ENCODE measurements at regions not wholly inside any gene's neighbourhood (a gene's known extent, or its start where the extent isn't known, plus 50 kb on each side); places are given as distances from the start of the nearest gene placed in this dataset.
"Not testable (repeated sequence)": the region's sequence is repeated elsewhere in the genome, so short reads cannot be mapped to it uniquely, and the experiment has no call there.

DNA sequence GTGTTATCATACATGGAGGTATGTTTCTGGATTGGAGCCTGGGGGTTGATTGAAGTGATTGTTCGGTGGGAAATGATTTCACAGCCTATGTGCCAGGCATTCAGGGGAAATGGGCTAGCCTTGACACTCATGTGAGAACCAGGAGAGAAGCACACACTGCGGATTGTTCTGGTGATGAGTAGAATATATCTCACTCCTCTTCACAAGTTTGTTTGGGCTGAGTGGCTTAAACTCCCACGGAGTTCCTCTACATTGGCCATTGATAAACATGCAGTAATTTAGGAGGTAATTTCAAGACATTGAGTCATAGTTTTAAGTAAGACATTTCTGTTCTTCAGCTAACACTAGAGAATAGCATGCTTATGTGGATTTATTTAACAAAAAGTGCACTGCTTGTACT, 498.9 kb upstream of the NETO1 start:
- ATAC-seq (ENCODE audit: poor library complexity): no peak
- DNase-seq: no peak

DNA sequence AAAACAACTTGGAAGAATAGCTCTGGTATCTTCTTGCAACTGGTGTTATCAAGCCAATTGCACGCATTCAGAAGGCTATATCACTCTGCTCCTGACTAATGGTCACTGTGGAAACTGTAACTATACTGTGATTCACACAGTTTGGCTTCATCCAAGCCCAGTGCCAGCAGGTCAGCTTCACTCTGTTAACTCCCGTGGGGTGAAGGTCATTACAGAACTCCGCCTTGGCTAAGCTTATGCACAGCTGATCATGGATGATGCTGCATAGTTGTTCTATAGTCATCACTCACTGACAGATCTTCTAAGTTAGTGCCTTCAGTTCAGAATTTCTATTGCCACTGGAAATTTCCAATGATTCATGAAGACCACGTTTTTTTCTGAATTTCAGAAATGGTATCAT, 497.2 kb upstream of the NETO1 start:
- DNase-seq: no peak
- intact Hi-C loops (cut with DNase I): no loop called here
- ATAC-seq (ENCODE audit: poor library complexity): no peak

More for the DNA sequence above, 498.9 kb upstream of the NETO1 start:
- intact Hi-C loops (cut with DNase I): no loop called here

DNA sequence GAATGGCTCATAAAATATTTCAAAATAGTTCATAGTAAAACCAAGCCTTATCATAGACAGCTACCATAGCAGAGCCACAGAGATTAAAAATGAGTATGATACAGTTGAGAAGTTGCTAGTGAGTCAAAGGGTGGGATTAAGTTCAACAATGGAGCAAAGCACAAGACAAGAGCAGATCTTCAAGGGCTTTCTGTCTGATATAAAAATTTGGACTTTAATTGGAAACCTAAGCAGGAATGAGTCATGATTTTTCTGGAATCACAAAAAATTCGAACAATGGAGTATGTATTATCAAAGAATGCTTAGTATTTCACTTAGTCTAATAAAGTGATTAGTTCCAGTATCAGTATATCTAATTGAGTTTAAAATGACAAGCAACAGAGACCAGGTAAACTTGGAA, 487.3 kb upstream of the NETO1 start:
- intact Hi-C loops (cut with DNase I): no loop called here
- DNase-seq: no peak
- no peak for ATAC-seq (ENCODE audit: poor library complexity)

DNA sequence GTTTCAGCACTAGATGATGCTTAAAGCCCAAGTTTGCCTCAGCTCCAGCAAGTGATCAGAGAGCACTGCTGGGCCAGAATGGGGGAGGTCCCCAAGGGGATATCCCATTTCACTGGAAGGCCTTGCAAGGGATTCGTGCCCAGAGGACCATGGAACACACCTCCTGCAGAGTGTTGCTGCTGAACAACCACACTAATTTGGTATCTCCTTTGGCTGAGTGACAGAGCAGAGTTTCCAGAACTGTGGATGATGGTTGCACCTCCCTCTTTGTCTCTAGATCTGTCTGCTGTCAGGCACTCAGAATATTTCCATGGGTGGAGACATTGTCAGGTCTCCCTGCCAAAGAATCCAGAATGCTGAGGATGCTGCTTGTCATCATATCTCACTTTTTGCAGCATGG, 484.8 kb upstream of the NETO1 start:
- ATAC-seq (ENCODE audit: poor library complexity) (peak; percentile 65), DNase-seq (no peak)
- intact Hi-C loops (cut with DNase I): no loop called here

DNA sequence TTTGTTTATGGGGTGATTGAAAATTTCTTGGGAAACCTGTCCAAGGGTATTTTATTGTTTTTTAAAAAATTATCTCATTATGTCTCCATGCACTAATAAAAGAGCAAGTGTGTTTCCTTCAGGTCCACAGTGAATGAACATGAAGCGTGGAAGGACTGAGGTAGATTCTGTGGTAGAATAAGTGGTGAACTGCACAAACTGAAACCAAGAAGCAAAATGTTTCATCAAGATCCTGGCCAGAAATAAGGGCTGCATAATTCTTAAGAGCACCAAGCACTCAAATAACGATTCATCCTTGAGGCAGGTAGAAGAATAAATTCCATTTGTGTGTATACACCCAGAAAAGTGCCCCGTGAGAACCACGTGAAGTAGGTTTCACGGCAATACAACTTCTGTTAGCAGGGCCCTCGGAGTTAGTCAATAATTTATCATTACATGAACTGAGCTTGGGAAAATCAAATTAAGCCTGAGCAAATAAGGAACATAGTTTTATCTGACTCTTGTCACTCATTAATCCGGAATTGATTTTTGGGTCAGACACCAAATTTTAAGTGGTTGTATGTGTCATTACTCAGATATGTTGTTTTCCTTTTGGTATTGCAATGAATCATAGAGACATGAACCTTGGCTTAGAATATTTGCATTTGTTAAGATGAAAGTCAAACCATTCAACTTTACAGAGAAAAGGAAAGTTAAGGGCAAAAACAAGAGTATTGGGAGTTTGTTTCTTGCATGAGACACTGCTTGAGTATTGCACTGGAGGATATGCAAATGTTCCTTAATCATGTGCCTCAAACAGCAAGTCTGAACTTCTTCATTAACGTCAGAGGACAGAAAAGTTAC, 472.6 kb upstream of the NETO1 start:
- DNase-seq: no peak
- ATAC-seq (ENCODE audit: poor library complexity): no peak
- intact Hi-C loops (cut with DNase I): no loop called here

DNA sequence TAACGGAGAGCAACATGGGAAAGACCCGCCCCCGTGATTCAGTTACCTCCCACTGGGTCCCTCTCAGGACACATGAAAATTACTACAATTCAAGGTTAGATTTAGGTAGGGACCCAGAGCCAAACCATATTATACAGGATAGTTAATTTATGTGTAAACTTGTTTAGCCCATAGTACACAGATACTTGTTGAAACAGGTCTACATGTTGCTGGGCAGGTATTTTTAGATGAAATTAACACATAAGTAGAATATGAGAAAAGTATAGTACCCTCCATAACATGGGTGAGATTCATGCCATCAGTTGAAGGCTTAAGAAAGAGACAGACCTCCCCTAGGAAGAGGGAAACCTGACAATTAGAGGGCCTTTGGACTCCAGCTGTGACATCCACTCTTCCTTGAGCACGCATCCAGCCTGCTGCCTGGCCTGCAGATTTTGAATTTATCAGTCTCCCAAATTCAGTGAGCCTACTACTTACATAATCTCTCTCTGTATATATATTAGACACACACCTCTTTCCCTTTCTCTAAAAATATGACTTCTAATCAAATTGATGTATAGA, 463.5 kb upstream of the NETO1 start:
- no peak for ATAC-seq (ENCODE audit: poor library complexity)
- DNase-seq: no peak
- intact Hi-C loops (cut with DNase I): no loop called here

DNA sequence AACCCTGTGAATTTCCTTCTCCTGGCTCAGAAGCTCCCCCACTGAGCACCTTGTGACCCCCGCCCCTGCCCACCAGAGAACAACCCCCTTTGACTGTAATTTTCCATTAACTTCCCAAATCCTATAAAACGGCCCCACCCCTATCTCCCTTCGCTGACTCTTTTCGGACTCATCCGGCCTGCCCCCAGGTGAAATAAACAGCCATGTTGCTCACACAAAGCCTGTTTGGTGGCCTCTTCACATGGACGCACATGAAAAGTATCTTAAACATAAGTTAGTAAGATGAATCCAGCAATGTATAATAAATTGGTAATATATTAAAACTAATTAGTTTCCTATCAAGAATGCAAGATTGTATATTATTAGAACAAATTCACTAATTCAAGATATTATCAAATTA, 462.3 kb upstream of the NETO1 start:
- intact Hi-C loops (cut with DNase I); DNase-seq; ATAC-seq (ENCODE audit: poor library complexity): not testable (repeated sequence)

DNA sequence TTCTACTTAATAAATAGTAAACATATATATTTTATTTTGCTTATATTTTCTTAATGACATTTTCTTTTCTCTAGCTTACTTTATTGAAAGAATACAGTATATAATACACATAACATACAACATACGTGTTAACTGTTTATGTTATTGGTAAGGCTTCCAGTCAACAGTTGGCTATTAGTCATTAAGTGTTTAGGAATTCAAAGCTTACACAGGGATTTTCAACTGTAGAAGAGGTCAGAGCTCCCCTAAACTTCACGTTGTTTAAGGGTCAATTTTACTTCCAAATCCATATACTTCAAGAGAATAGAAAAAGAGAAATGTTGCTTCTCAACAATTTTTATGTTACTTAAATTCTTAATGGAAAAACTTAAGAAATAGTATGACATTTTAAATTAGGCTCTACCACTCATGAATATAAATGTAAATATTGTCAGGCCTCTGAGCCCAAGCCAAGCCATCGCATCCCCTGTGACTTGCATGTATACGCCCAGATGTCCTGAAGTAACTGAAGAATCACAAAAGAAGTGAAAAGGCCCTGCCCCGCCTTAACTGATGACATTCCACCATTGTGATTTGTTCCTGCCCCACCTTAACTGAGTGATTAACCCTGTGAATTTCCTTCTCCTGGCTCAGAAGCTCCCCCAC, 456.5 kb upstream of the NETO1 start:
- intact Hi-C loops (cut with DNase I); ATAC-seq (ENCODE audit: poor library complexity); DNase-seq: not testable (repeated sequence)

DNA sequence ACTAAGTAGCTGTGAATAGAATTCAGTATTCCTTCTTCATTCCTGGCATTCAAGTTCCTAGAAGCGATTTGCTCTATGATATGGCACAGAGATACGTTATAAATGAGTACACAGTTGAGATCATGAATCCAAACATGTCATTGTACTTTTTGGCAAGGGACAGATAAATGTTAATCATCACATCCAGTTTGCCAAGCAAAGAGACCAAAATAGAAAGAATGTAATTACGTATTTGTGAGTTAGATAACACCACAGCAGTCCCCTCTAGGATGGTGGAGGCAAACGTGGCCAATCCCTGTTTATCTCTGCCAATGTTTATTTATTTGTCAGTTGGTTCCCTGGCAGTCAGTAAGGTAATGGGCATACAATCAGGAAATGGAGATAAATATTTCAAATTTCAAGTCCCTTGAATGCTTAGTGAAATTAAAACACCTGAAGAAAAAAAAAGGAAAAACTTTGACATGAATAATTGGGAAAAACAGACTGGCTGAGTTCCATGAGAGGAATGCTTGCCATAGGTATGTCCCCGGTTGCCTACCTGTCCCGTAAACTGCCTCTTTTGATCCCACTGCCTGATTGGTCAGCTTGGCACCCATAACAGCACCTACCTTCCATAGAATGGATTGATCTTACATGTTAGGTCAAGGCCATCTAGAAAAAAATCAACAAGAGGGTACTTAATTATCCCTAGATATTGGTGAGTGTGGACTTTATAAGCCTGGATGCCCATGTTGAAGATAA, 451.1 kb upstream of the NETO1 start:
- ATAC-seq (ENCODE audit: poor library complexity) (peak; percentile 95), DNase-seq (peak; percentile 37)
- intact Hi-C loops (cut with DNase I): no loop called here

DNA sequence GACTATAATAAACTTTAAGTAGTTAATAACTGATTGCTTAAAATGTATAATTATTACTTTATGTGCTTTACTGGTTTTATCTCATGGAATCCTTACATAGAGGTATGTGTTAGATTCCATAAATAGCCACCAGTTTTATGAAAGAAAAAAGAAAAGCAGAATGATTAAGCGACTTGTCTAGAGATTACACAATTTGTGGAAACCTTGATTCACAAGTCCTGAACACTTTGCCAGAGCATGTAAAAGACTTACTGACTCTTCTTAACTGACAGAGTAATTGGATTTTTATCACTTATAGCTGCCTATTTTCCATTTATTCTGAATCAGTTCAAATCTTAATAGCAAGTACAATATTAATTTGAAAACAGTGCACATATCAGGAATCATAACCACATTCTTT, 448.7 kb upstream of the NETO1 start:
- intact Hi-C loops (cut with DNase I): no loop called here
- ATAC-seq (ENCODE audit: poor library complexity) (no peak), DNase-seq (no peak)

DNA sequence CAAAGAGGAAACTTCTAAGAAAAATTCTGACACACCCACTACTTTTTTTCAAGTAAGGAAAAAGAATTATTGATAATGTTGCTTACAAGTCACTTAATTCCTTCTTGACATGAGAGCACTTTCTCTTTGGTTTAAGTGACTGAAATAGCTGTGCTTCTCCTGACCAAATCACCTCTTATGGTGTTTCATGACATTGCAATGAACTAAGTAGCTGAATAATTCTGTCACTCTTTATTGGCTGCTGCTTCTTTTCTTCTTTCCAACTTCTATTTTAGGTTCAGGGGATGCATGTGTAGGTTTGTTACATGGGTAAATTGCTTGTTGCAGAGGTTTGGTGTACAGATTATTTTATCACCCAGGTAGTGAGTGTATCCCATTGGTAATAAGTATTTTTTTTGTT, 447.6 kb upstream of the NETO1 start:
- intact Hi-C loops (cut with DNase I): no loop called here
- ATAC-seq (ENCODE audit: poor library complexity) (peak; percentile 55), DNase-seq (no peak)

DNA sequence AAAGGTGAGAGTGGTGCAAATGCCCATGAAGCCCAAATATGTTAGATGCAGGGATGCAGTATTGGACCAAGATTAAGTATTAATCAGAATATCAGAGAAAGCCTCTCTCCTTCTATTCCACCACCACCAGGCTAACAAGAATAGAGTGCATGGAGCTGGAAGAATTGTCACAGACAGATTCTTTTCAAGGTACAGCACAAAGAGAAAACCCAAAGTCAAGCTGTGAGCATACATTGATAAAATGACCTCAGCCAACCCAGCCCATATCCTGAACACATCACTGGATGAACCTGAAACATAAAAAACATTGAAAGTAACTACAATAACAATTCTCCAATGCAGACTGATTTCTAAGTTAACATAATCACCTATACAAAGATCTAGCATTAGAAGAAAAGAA, 445.7 kb upstream of the NETO1 start:
- ATAC-seq (ENCODE audit: poor library complexity) (no peak), DNase-seq (no peak)
- intact Hi-C loops (cut with DNase I): no loop called here

DNA sequence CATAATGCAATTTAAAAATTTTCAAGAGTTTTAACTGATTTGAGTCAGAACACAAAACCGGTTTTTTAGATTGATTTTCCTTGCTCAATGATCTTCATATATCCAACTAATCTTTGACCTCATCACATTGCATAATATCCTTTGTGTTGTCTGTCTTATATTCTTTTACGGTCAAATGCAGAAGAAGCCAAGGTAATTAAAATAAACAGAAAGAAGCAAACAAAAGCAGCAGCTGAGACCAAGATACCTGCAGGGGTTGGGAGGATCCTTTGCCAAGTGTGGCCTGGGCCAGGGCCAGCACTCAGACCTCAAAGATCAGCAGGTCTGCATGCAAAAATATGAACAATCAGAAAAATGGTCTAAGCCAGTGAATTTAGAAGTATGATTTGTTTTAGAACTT, 428.9 kb upstream of the NETO1 start:
- ATAC-seq (ENCODE audit: poor library complexity) (no peak), DNase-seq (no peak)
- intact Hi-C loops (cut with DNase I): no loop called here

DNA sequence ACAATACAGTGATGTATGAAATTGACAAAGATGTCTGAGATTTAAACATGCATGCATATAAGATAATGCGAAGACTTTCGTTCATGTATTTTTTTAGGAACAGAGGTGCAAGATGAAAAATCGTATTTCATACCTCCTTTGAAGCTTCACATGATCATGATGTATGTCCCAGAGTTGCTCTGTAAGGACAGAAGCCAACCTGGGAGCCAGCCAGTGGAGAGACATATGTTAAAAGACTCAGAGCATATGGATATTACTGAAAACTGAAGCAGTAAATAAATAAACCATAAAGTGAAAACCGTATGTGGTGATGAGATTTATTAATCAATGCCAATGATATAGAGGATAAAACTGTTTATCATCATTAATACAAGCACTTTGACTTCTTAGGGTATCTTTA, 424.4 kb upstream of the NETO1 start:
- intact Hi-C loops (cut with DNase I): no loop called here
- ATAC-seq (ENCODE audit: poor library complexity): no peak
- no peak for DNase-seq

DNA sequence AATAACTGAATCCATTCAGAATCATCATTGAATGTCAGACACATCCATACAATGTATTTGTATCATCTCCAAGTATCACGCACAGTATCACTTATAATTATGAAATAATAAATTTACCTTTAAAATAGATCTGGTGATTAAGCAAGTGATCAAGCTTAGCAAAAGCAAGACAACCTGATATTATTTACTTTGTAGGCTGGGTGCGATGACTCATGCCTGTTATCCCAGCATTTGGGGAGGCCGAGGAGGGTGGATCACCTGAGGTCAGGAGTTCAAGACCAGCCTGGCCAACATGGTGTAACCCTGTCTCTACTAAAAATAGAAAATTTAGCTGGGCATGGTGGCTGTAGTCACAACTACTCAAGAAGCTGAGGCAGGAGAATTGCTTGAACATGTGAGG, 421.0 kb upstream of the NETO1 start:
- DNase-seq (no peak), ATAC-seq (ENCODE audit: poor library complexity) (no peak)
- intact Hi-C loops (cut with DNase I): no loop called here

DNA sequence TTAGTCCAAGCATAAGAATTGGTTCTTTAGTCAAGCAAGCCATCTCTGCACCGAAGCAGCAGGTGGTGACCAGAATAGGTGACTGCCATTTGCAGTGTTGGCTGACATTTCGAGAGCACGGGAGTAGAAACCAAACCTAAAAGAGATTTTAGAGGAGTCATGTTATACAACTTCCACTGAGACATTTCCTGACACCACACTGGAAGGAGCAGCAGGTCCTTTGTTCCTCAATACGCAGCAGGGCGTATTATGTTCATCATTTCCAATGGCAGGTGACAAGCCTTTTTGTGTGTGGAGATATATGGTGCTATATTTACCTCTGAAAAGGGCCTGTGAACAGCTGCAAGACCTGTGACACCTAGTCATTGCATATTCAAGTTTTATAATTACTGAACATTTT, 418.8 kb upstream of the NETO1 start:
- DNase-seq (no peak), ATAC-seq (ENCODE audit: poor library complexity) (no peak)
- intact Hi-C loops (cut with DNase I): no loop called here

DNA sequence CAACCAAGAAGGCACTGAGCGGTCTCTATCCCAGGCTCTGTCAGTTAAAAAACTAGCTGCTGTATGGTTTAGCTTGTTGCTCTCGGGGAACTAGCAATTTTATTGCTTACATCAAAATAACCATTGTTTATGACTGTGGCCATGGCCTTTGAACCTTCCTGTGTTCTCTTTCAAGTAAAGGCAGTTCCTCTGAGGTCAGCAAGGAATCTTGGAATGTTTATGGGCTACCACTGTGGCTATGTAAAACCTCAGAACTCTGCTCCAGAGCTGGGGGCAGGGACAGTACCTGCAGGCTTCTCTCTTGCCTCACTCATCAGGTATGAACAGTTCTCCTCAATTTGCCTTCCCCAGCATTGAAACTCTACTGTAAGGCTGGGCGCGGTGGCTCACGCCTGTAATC, 416.0 kb upstream of the NETO1 start:
- DNase-seq (no peak), ATAC-seq (ENCODE audit: poor library complexity) (no peak)
- intact Hi-C loops (cut with DNase I): no loop called here

DNA sequence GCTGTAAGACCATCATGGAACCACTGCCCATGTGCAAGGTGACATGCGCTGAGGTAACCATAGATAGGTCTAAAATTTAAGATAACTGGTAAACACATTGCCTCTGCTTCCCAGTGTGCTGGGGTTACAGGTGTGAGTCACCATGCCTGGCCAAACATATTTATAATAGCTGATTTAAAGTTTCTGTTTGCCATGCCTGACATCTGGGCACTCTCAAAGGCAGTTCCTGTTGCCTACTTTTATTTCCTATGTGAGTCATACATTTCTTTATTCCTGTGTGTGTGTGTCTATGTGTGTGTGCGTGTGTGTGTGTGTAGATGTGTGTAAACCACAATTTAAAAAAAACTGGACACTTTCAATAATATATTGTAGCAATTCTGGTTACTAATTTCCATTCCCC, 415.2 kb upstream of the NETO1 start:
- intact Hi-C loops (cut with DNase I): no loop called here
- ATAC-seq (ENCODE audit: poor library complexity) (no peak), DNase-seq (no peak)

DNA sequence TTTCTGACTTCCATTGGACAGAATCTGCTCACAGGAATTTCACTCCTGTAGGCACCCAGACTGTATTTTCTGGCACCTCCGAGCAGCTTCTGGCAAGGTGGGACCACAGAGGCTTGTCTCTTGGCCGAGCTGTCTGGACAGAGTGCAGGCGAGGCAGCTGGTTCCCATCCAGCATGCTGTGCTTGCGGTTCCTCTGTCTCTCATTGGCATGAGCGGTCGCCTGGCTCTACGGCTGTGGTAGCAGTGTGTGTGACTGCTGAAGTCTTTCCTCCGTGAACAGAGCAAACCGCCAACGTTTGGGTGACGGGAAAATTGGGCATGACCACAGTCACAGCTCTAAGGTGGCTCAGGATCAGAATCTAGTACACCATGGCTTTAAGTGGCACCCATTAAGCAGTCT, 411.7 kb upstream of the NETO1 start:
- DNase-seq (peak; percentile 79), ATAC-seq (ENCODE audit: poor library complexity) (peak; percentile 99)
- intact Hi-C loops (cut with DNase I): no loop called here

All from Right ventricle myocardium superior (tissue), 1 donor.